SK-N-SH (cell line): ENCODE measurements at regions not wholly inside any gene's neighbourhood (a gene's known extent, or its start where the extent isn't known, plus 50 kb on each side); places are given as distances from the start of the nearest gene placed in this dataset.

Experiments
- CTCF ChIA-PET: fragments of 300-600, 350-600 bp; formaldehyde crosslinking; extraction: SDS; loops from one replicate; lab custom pipeline; 2021; lab: Yijun Ruan, JAX
- POLR2A ChIA-PET: fragments of 350-600 bp; sonication (Branson Sonifier 250); formaldehyde crosslinking; extraction: SDS; loops from one replicate; lab custom pipeline; 2020; ENCODE audit warnings: antibody characterized with exemption, inconsistent platforms; lab: Yijun Ruan, JAX
- DNase-seq: peaks from one replicate; pipeline ENCODE4 v3.0.0; 2012
- H2AFZ ChIP-seq: fragments of 200-600 bp; sonication (generic); 2 replicates; pipeline ENCODE4 v1.8.1; 2016; ENCODE audit warnings: antibody characterized with exemption, mild to moderate bottlenecking, low read depth
- H3F3A ChIP-seq: fragments of 200-600 bp; sonication (generic); replicated peaks from 2 replicates; pipeline ENCODE3; 2016; ENCODE audit warnings: antibody characterized with exemption, mild to moderate bottlenecking; ENCODE audit not compliant: insufficient read depth
- H3K27ac ChIP-seq, 2 experiments: fragments of 200-500 bp in 1 of 2; fragments of 200-600 bp in 1 of 2; sonication (Bioruptor generic) in 1 of 2; sonication (generic), shearing (Covaris generic) in 1 of 2; 2 replicates each; pipeline versions ENCODE4 v1.5.1 to v1.6.1; 2014 to 2016; ENCODE audit warnings: low read depth in 2 of 2, inconsistent platforms in 1 of 2, low read length in 1 of 2, mild to moderate bottlenecking in 1 of 2, mixed read lengths in 1 of 2
- H3K27me3 ChIP-seq: fragments of 200-600 bp; sonication (generic), shearing (Covaris generic); 2 replicates; pipeline ENCODE4 v1.6.1; 2016; ENCODE audit warnings: mixed run types; ENCODE audit not compliant: insufficient read depth
- H3K36me3 ChIP-seq, 2 experiments: fragments of 200-500 bp in 1 of 2; fragments of 200-600 bp in 1 of 2; sonication (Bioruptor generic) in 1 of 2; sonication (generic) in 1 of 2; replicated peaks in 1 of 2; 2 replicates each; pipeline versions ENCODE3 to v1.5.1; 2014 to 2016; ENCODE audit warnings: low read length in 1 of 2, mild to moderate bottlenecking in 1 of 2; ENCODE audit not compliant: insufficient read depth in 2 of 2, control insufficient read depth in 1 of 2
- H3K4me1 ChIP-seq, 2 experiments: fragments of 200-500 bp in 1 of 2; fragments of 200-600 bp in 1 of 2; sonication (Bioruptor generic) in 1 of 2; sonication (generic), shearing (Covaris generic) in 1 of 2; 2 replicates each; pipeline versions ENCODE4 v1.5.1 to v1.6.1; 2014 to 2016; ENCODE audit warnings: low read depth in 1 of 2, low read length in 1 of 2, mixed run types in 1 of 2; ENCODE audit not compliant: insufficient read depth in 2 of 2, control insufficient read depth in 1 of 2
- H3K4me2 ChIP-seq: fragments of 200-600 bp; sonication (generic), shearing (Covaris generic); 2 replicates; pipeline ENCODE4 v1.6.1; 2017; ENCODE audit warnings: mixed run types
- H3K4me3 ChIP-seq, 2 experiments: fragments of 200-500 bp in 1 of 2; fragments of 200-600 bp in 1 of 2; sonication (Bioruptor generic) in 1 of 2; sonication (generic), shearing (Covaris generic) in 1 of 2; 2 replicates each; pipeline versions ENCODE4 v1.5.1 to v1.8.1; 2014 to 2016; ENCODE audit warnings: low read depth in 2 of 2, inconsistent platforms in 1 of 2, low read length in 1 of 2, mild to moderate bottlenecking in 1 of 2, mixed read lengths in 1 of 2, moderate library complexity in 1 of 2
- H3K79me2 ChIP-seq: fragments of 200-600 bp; sonication (generic); 2 replicates; pipeline ENCODE4 v1.8.1; 2017; ENCODE audit warnings: mild to moderate bottlenecking; ENCODE audit not compliant: insufficient read depth
- H3K9ac ChIP-seq: fragments of 200-600 bp; sonication (generic); 2 replicates; pipeline ENCODE4 v1.6.1; 2017; ENCODE audit warnings: mixed run types
- H3K9me2 ChIP-seq: fragments of 200-600 bp; sonication (generic); 2 replicates; pipeline ENCODE4 v1.6.1; 2017; ENCODE audit warnings: mixed run types
- H3K9me3 ChIP-seq: fragments of 200-600 bp; sonication (generic); 2 replicates; pipeline ENCODE4 v1.6.1; 2017; ENCODE audit warnings: mixed run types, mild to moderate bottlenecking, moderate library complexity
- H4K20me1 ChIP-seq: fragments of 200-600 bp; sonication (generic); 2 replicates; pipeline ENCODE4 v1.6.1; 2017; ENCODE audit warnings: mild to moderate bottlenecking, mixed run types; ENCODE audit not compliant: insufficient read depth
- CHD2 ChIP-seq: fragments of 150-350 bp; IDR thresholded peaks from 2 replicates; pipeline ENCODE4 v1.6.1; 2018; ENCODE audit warnings: low read length; ENCODE audit not compliant: partially characterized antibody
- EP300 ChIP-seq, 2 experiments: IDR thresholded peaks; 2 replicates each; pipeline versions ENCODE4 v1.4.0 to v1.6.1; 2012; ENCODE audit warnings: borderline replicate concordance in 1 of 2, low read depth in 1 of 2, low read length in 1 of 2
- EZH2phosphoT487 ChIP-seq: fragments of 200-600 bp; sonication (generic); IDR thresholded peaks from 2 replicates; pipeline ENCODE4 v1.6.1; 2017; ENCODE audit warnings: low read depth, mixed run types, mild to moderate bottlenecking, antibody characterized with exemption, moderate library complexity, borderline replicate concordance
- FOXJ3 ChIP-seq: sonication (generic); formaldehyde crosslinking; IDR thresholded peaks from 2 replicates; pipeline ENCODE4 v1.5.1; 2020; ENCODE audit warnings: mild to moderate bottlenecking, missing genetic modification reagents
- FOXM1 ChIP-seq: IDR thresholded peaks from 2 replicates; pipeline ENCODE4 v1.4.0; 2012; ENCODE audit warnings: low read depth, mild to moderate bottlenecking
- GABPA ChIP-seq: IDR thresholded peaks from 2 replicates; pipeline ENCODE4 v1.4.0; 2012; ENCODE audit warnings: low read depth, mild to moderate bottlenecking
- GATA2 ChIP-seq: sonication (generic); formaldehyde crosslinking; IDR thresholded peaks from 2 replicates; pipeline ENCODE4 v1.5.0; 2020; ENCODE audit warnings: mild to moderate bottlenecking, missing genetic modification reagents
- IRF3 ChIP-seq: fragments of 150-350 bp; IDR thresholded peaks from 2 replicates; pipeline ENCODE4 v1.6.1; 2016; ENCODE audit warnings: mild to moderate bottlenecking, low read depth, low read length
- MEF2A ChIP-seq: IDR thresholded peaks from 2 replicates; pipeline ENCODE4 v1.4.0; 2012; ENCODE audit warnings: low read depth, borderline replicate concordance
- MXI1 ChIP-seq: IDR thresholded peaks from 2 replicates; pipeline ENCODE4 v1.6.1; 2012; ENCODE audit warnings: mild to moderate bottlenecking, low read depth, low read length, improper control_type of control experiment
- POLR2AphosphoS5 ChIP-seq: IDR thresholded peaks from 2 replicates; pipeline ENCODE4 v1.6.1; 2012; ENCODE audit warnings: low read depth, low read length
- RCOR1 ChIP-seq: fragments of 150-350 bp; IDR thresholded peaks from 2 replicates; pipeline ENCODE4 v1.6.1; 2017; ENCODE audit warnings: antibody characterized with exemption, low read length
- RXRA ChIP-seq: IDR thresholded peaks from 2 replicates; pipeline ENCODE4 v1.4.0; 2012; ENCODE audit warnings: low read depth, mild to moderate bottlenecking, borderline replicate concordance
- SIN3A ChIP-seq: IDR thresholded peaks from 2 replicates; pipeline ENCODE4 v1.6.1; 2012; ENCODE audit warnings: low read depth, mild to moderate bottlenecking, low read length, moderate library complexity, borderline replicate concordance
- TAF1 ChIP-seq: IDR thresholded peaks from 2 replicates; pipeline ENCODE4 v1.6.1; 2012; ENCODE audit warnings: low read depth, mild to moderate bottlenecking, low read length, moderate library complexity, borderline replicate concordance
- TEAD4 ChIP-seq: IDR thresholded peaks from 2 replicates; pipeline ENCODE4 v1.4.0; 2012; ENCODE audit warnings: mild to moderate bottlenecking, borderline replicate concordance; ENCODE audit not compliant: insufficient read depth
- USF1 ChIP-seq: IDR thresholded peaks from 2 replicates; pipeline ENCODE4 v1.4.0; 2012; ENCODE audit warnings: low read depth, borderline replicate concordance
- YY1 ChIP-seq: IDR thresholded peaks from 2 replicates; pipeline ENCODE4 v1.4.0; 2012; ENCODE audit warnings: low read depth, mild to moderate bottlenecking
- WGBS: methylation state at CpG from one replicate; pipeline ENCODE4 v1.1.6; 2017; ENCODE audit warnings: low lambda C conversion rate; 5-methylcytosine and 5-hydroxymethylcytosine counted together

GRCh38 chr2:19677215-19677777 lies 224.5 kb downstream of the TTC32 start:
- H3K4me2 ChIP-seq, result no peak overlapping the region
- H2AFZ ChIP-seq, result no peak overlapping the region
- ChIA-PET POLR2A (no interaction called here), CTCF (interaction anchor here (1.0 kb wide), 3 partner anchors 10 to 34 kb away, joined by 3 read pairs; no protein-coding TSS in a partner anchor)
- no peak for DNase-seq
- H3K9me3 ChIP-seq, result no peaks in the 10 kb centered on the region
- peaks cover 0 to 30% of the 10 kb centered on the region in 2 experiments; a peak in 2 of 4 replicates for H3K4me1 ChIP-seq
- TF ChIP-seq IRF3, result no peak
- TF ChIP-seq USF1, result no peak
- TF ChIP-seq TEAD4, result no peak
- no peak for TF ChIP-seq TAF1
- no peak for TF ChIP-seq CHD2
- TF ChIP-seq POLR2AphosphoS5, result no peak
- no peak for TF ChIP-seq EP300 (IDR thresholded peaks at IDR 0.05; ENCODE audit: borderline replicate concordance in 1 of 2, low read depth in 1 of 2, low read length in 1 of 2)
- no peak for TF ChIP-seq RXRA
- no peak for TF ChIP-seq GATA2 (CRISPR knock-in tag)
- no peak for TF ChIP-seq GABPA
- TF ChIP-seq MXI1, result no peak
- TF ChIP-seq FOXM1, result no peak
- TF ChIP-seq MEF2A, result no peak
- no peak for TF ChIP-seq EZH2phosphoT487
- no peak for TF ChIP-seq SIN3A
- no peak for TF ChIP-seq YY1
- TF ChIP-seq FOXJ3 (CRISPR knock-in tag), result no peak
- TF ChIP-seq RCOR1, result no peak
- H3K9ac ChIP-seq, result no peak overlapping the region
- no peak overlapping the region for H3K4me3 ChIP-seq
- H4K20me1 ChIP-seq, result no peaks in the 10 kb centered on the region
- no peaks in the 10 kb centered on the region for H3K36me3 ChIP-seq
- no peaks in the 10 kb centered on the region for H3F3A ChIP-seq
- no peak overlapping the region for H3K27ac ChIP-seq
- 36% methylated on average over 5 of the region's 5 CpGs for WGBS
- no peaks in the 10 kb centered on the region for H3K79me2 ChIP-seq
- H3K27me3 ChIP-seq, result peaks cover 5% of the 10 kb centered on the region; the same call in 1 of the 2 replicates
- H3K9me2 ChIP-seq, result no peaks in the 10 kb centered on the region
